ENCODE measurements at regions not wholly inside any gene's neighbourhood (a gene's known extent, or its start where the extent isn't known, plus 50 kb on each side); places are given as distances from the start of the nearest gene placed in this dataset.

- H3K27ac ChIP-seq = no peak overlapping the region
- WGBS, 2 donors = 83 to 91% methylated on average over 3 of the region's 3 CpGs
- no peaks in the 10 kb centered on the region for H3K9me3 ChIP-seq
- DNase-seq (ENCODE audit: low spot score in 2 of 2) = no peak
- H3K4me1 ChIP-seq = peaks cover 0 to 13% (median 0%) of the 10 kb centered on the region in 4 donors
- TF ChIP-seq POLR2A (IDR thresholded peaks at IDR 0.05) = no peak
- TF ChIP-seq EP300 (IDR thresholded peaks at IDR 0.05) = no peak
- no peak for TF ChIP-seq CTCF (IDR thresholded peaks at IDR 0.05)
- H3K4me3 ChIP-seq = no peak overlapping the region
- H3K27me3 ChIP-seq = peaks cover 0 to 8% of the 10 kb centered on the region in 2 donors
- no peaks in the 10 kb centered on the region for H3K36me3 ChIP-seq
Observed at GRCh38 chr12:111173836-111174235, 195.1 kb downstream of the PHETA1 start.

GRCh38 chr12:111173391-111173790 lies 195.5 kb downstream of the PHETA1 start:
- Histone ChIP-seq H3K4me3 (no peak overlapping the region), H3K9me3 (no peaks in the 10 kb centered on the region), H3K4me1 (peaks cover 0 to 9% (median 0%) of the 10 kb centered on the region in 4 donors), H3K36me3 (no peaks in the 10 kb centered on the region), H3K27ac (no peak overlapping the region), H3K27me3 (peaks cover 0 to 8% of the 10 kb centered on the region in 2 donors)
- WGBS, 2 donors = 90% methylated on average over 5 of the region's 5 CpGs
- DNase-seq (ENCODE audit: low spot score in 2 of 2) = no peak
- TF ChIP-seq CTCF (IDR thresholded peaks at IDR 0.05) (no peak), EP300 (IDR thresholded peaks at IDR 0.05) (no peak), POLR2A (IDR thresholded peaks at IDR 0.05) (no peak)

GRCh38 chr12:111172786-111173185 lies 196.1 kb downstream of the PHETA1 start:
- DNase-seq (ENCODE audit: low spot score in 2 of 2) = no peak
- peaks cover 0 to 3% (median 0%) of the 10 kb centered on the region in 4 donors for H3K4me1 ChIP-seq
- no peak for TF ChIP-seq EP300 (IDR thresholded peaks at IDR 0.05)
- H3K4me3 ChIP-seq = no peak overlapping the region
- H3K9me3 ChIP-seq = no peaks in the 10 kb centered on the region
- WGBS, 2 donors = 70 to 77% methylated on average over 8 of the region's 8 CpGs
- no peaks in the 10 kb centered on the region for H3K36me3 ChIP-seq
- H3K27ac ChIP-seq = no peak overlapping the region
- peaks cover 0 to 8% of the 10 kb centered on the region in 2 donors for H3K27me3 ChIP-seq

- WGBS, 2 donors = 91 to 93% methylated on average over 9 of the region's 9 CpGs
- no peak for TF ChIP-seq CTCF (IDR thresholded peaks at IDR 0.05)
- no peak for TF ChIP-seq EP300 (IDR thresholded peaks at IDR 0.05)
- TF ChIP-seq POLR2A (IDR thresholded peaks at IDR 0.05) = no peak
- DNase-seq (ENCODE audit: low spot score in 2 of 2) = no peak
- H3K27ac ChIP-seq = no peak overlapping the region
- H3K36me3 ChIP-seq = no peaks in the 10 kb centered on the region
- no peaks in the 10 kb centered on the region for H3K4me1 ChIP-seq
- H3K4me3 ChIP-seq = no peak overlapping the region
- no peaks in the 10 kb centered on the region for H3K9me3 ChIP-seq
- H3K27me3 ChIP-seq = peaks cover 0 to 8% of the 10 kb centered on the region in 2 donors
Observed at GRCh38 chr12:111171832-111172231, 197.1 kb downstream of the PHETA1 start.

GRCh38 chr12:111171345-111171744 lies 197.6 kb downstream of the PHETA1 start:
- no peaks in the 10 kb centered on the region for H3K36me3 ChIP-seq
- TF ChIP-seq POLR2A (IDR thresholded peaks at IDR 0.05) (no peak), CTCF (IDR thresholded peaks at IDR 0.05) (no peak), EP300 (IDR thresholded peaks at IDR 0.05) (no peak)
- H3K27me3 ChIP-seq = peaks cover 0 to 8% of the 10 kb centered on the region in 2 donors
- H3K4me1 ChIP-seq = no peaks in the 10 kb centered on the region
- no peak for DNase-seq (ENCODE audit: low spot score in 2 of 2)
- H3K9me3 ChIP-seq = no peaks in the 10 kb centered on the region
- H3K27ac ChIP-seq = no peak overlapping the region
- WGBS, 2 donors = 76 to 83% methylated on average over 8 to 9 of the region's 9 CpGs
- no peak overlapping the region for H3K4me3 ChIP-seq

GRCh38 chr12:111170543-111170942 lies 198.4 kb downstream of the PHETA1 start:
- H3K4me1 ChIP-seq = no peaks in the 10 kb centered on the region
- H3K4me3 ChIP-seq = no peak overlapping the region
- H3K9me3 ChIP-seq = no peaks in the 10 kb centered on the region
- no peak for DNase-seq (ENCODE audit: low spot score in 2 of 2)
- H3K36me3 ChIP-seq = no peaks in the 10 kb centered on the region
- H3K27ac ChIP-seq = no peak overlapping the region
- 50 to 53% methylated on average over 8 of the region's 8 CpGs for WGBS, 2 donors
- peaks cover 0 to 8% of the 10 kb centered on the region in 2 donors for H3K27me3 ChIP-seq
- TF ChIP-seq POLR2A (IDR thresholded peaks at IDR 0.05) = no peak
- peak; percentile 39 to 54 for TF ChIP-seq EP300 (IDR thresholded peaks at IDR 0.05)
